Brain pericyte (primary cell): ENCODE measurements at regions not wholly inside any gene's neighbourhood (a gene's known extent, or its start where the extent isn't known, plus 50 kb on each side); places are given as distances from the start of the nearest gene placed in this dataset.

Experiments used
- DNase-seq: peaks from one replicate; pipeline ENCODE4 v3.0.0-alpha.2; 2012; ENCODE audit warnings: low read depth, low spot score

- DNase-seq: no peak
These were observed 380.4 kb downstream of the PCDH7 start for GRCh38 chr4:31100536-31100935.

- DNase-seq: no peak
These were observed 383.9 kb downstream of the PCDH7 start for GRCh38 chr4:31104043-31104442.

- no peak for DNase-seq
These were observed 384.4 kb downstream of the PCDH7 start for GRCh38 chr4:31104577-31104976.

GRCh38 chr4:31106419-31106818 lies 386.2 kb downstream of the PCDH7 start:
- DNase-seq: no peak

- DNase-seq: no peak
These were observed 387.2 kb downstream of the PCDH7 start for GRCh38 chr4:31107362-31107761.

- no peak for DNase-seq
These were observed 388.6 kb downstream of the PCDH7 start for GRCh38 chr4:31108762-31109161.

GRCh38 chr4:31111790-31112189 lies 391.6 kb downstream of the PCDH7 start:
- DNase-seq: no peak

GRCh38 chr4:31114816-31115215 lies 394.6 kb downstream of the PCDH7 start:
- DNase-seq: no peak

- no peak for DNase-seq
These were observed 403.9 kb downstream of the PCDH7 start for GRCh38 chr4:31124008-31124585.

GRCh38 chr4:31125061-31125460 lies 404.9 kb downstream of the PCDH7 start:
- no peak for DNase-seq

- no peak for DNase-seq
These were observed 405.3 kb downstream of the PCDH7 start for GRCh38 chr4:31125496-31125895.

- DNase-seq: no peak
These were observed 406.8 kb downstream of the PCDH7 start for GRCh38 chr4:31126881-31127398.

- DNase-seq: no peak
These were observed 410.8 kb downstream of the PCDH7 start for GRCh38 chr4:31130930-31131329.

GRCh38 chr4:31134720-31135119 lies 414.6 kb downstream of the PCDH7 start:
- DNase-seq: no peak

- no peak for DNase-seq
These were observed 419.6 kb downstream of the PCDH7 start for GRCh38 chr4:31139767-31140166.

- no peak for DNase-seq
These were observed 421.1 kb downstream of the PCDH7 start for GRCh38 chr4:31141095-31141831.

GRCh38 chr4:31141832-31142142 lies 421.6 kb downstream of the PCDH7 start:
- no peak for DNase-seq

- no peak for DNase-seq
These were observed 426.2 kb downstream of the PCDH7 start for GRCh38 chr4:31146366-31146765.

- DNase-seq: no peak
These were observed 428.8 kb downstream of the PCDH7 start for GRCh38 chr4:31148990-31149389.

- DNase-seq: no peak
These were observed 436.1 kb downstream of the PCDH7 start for GRCh38 chr4:31156221-31156620.

- no peak for DNase-seq
These were observed 440.0 kb downstream of the PCDH7 start for GRCh38 chr4:31160146-31160545.

GRCh38 chr4:31169846-31170245 lies 449.7 kb downstream of the PCDH7 start:
- DNase-seq: no peak

- no peak for DNase-seq
These were observed 451.2 kb downstream of the PCDH7 start for GRCh38 chr4:31171362-31171761.
